CD14-positive monocyte (primary cell): ENCODE measurements at regions not wholly inside any gene's neighbourhood (a gene's known extent, or its start where the extent isn't known, plus 50 kb on each side); places are given as distances from the start of the nearest gene placed in this dataset.

Experiments
- DNase-seq, 3 donors: peaks; one replicate each; pipeline ENCODE4 v3.0.0-alpha.2; 2011 to 2022
- H2AFZ ChIP-seq: 2 replicates; pipeline ENCODE4 v1.6.0; 2012; ENCODE audit warnings: mild to moderate bottlenecking, low read depth, low read length, inconsistent platforms; ENCODE audit not compliant: insufficient read depth, poor library complexity, severe bottlenecking
- H3K27ac ChIP-seq, 2 donors: 1 replicate in 1 of 2; 2 replicates in 1 of 2; pipeline ENCODE4 v1.5.1; 2012 to 2013; ENCODE audit warnings: low read length in 2 of 2, control low read depth in 1 of 2, inconsistent platforms in 1 of 2, low read depth in 1 of 2, mild to moderate bottlenecking in 1 of 2
- H3K27me3 ChIP-seq, 2 donors: one replicate each; pipeline versions ENCODE4 v1.6.0 to v1.6.1; 2011 to 2013; ENCODE audit warnings: low read length in 2 of 2; ENCODE audit not compliant: control insufficient read depth in 2 of 2, insufficient read depth in 2 of 2
- H3K36me3 ChIP-seq, 2 donors: replicated peaks in 1 of 2; 1 replicate in 1 of 2; 2 replicates in 1 of 2; pipeline versions ENCODE4 v1.5.1 to v1.6.1; 2012 to 2013; ENCODE audit warnings: low read length in 2 of 2, control low read depth in 1 of 2, inconsistent platforms in 1 of 2, mild to moderate bottlenecking in 1 of 2; ENCODE audit not compliant: insufficient read depth in 2 of 2, control insufficient read depth in 1 of 2
- H3K4me1 ChIP-seq, 2 donors: 1 replicate in 1 of 2; 2 replicates in 1 of 2; pipeline versions ENCODE4 v1.5.1 to v1.6.1; 2012 to 2013; ENCODE audit warnings: low read length in 2 of 2, control low read depth in 1 of 2, inconsistent platforms in 1 of 2, mild to moderate bottlenecking in 1 of 2, moderate library complexity in 1 of 2; ENCODE audit not compliant: insufficient read depth in 2 of 2, control insufficient read depth in 1 of 2
- H3K4me2 ChIP-seq: replicated peaks from 2 replicates; pipeline ENCODE3; 2012; ENCODE audit warnings: low read length, moderate library complexity, mild to moderate bottlenecking; ENCODE audit not compliant: poor library complexity, severe bottlenecking; ENCODE audit errors: extremely low read depth
- H3K4me3 ChIP-seq, 3 experiments: fragments of 200-600 bp in 1 of 3; sonication (generic) in 1 of 3; replicated peaks in 1 of 3; 1 replicate in 2 of 3; 2 replicates in 1 of 3; pipeline ENCODE4 v1.5.1; 2011 to 2013; ENCODE audit warnings: low read length in 3 of 3, mild to moderate bottlenecking in 3 of 3, control low read depth in 2 of 3, low read depth in 2 of 3, inconsistent platforms in 1 of 3, moderate library complexity in 1 of 3
- H3K79me2 ChIP-seq: 2 replicates; pipeline ENCODE4 v1.6.0; 2012; ENCODE audit warnings: mild to moderate bottlenecking, control low read depth, inconsistent platforms, low read length, moderate library complexity; ENCODE audit not compliant: insufficient read depth
- H3K9ac ChIP-seq: 2 replicates; pipeline ENCODE4 v1.6.0; 2017; ENCODE audit warnings: low read length, mild to moderate bottlenecking; ENCODE audit not compliant: insufficient read depth, poor library complexity, severe bottlenecking
- H3K9me3 ChIP-seq, 2 donors: replicated peaks in 1 of 2; 1 replicate in 1 of 2; 2 replicates in 1 of 2; pipeline versions ENCODE4 v1.5.1 to v1.6.1; 2012 to 2013; ENCODE audit warnings: low read length in 2 of 2, control low read depth in 1 of 2; ENCODE audit not compliant: control insufficient read depth in 1 of 2, insufficient read depth in 1 of 2
- H4K20me1 ChIP-seq: 2 replicates; pipeline ENCODE4 v1.6.0; 2012; ENCODE audit warnings: mild to moderate bottlenecking, low read length, control low read depth, moderate library complexity; ENCODE audit not compliant: insufficient read depth
- H3K27ac Mint-ChIP-seq, 7 donors: one replicate each; pipeline ENCODE4 v1.8.0; 2020; ENCODE audit warnings: mild to moderate bottlenecking in 7 of 7, mixed read lengths in 7 of 7, moderate library complexity in 6 of 7, inconsistent platforms in 2 of 7
- H3K27me3 Mint-ChIP-seq, 3 donors: one replicate each; pipeline ENCODE4 v1.8.0; 2021 to 2022; ENCODE audit warnings: low read depth in 3 of 3, mild to moderate bottlenecking in 3 of 3, mixed read lengths in 3 of 3, moderate library complexity in 3 of 3, inconsistent platforms in 1 of 3
- H3K36me3 Mint-ChIP-seq, 2 donors: one replicate each; pipeline ENCODE4 v1.8.0; 2020; ENCODE audit warnings: mixed read lengths in 2 of 2, inconsistent platforms in 1 of 2, mild to moderate bottlenecking in 1 of 2
- H3K4me1 Mint-ChIP-seq: one replicate; pipeline ENCODE4 v1.8.0; 2020; ENCODE audit warnings: mild to moderate bottlenecking, mixed read lengths
- H3K4me3 Mint-ChIP-seq, 2 donors: one replicate each; pipeline ENCODE4 v1.8.0; 2020; ENCODE audit warnings: mild to moderate bottlenecking in 2 of 2, mixed read lengths in 2 of 2, moderate library complexity in 1 of 2
- H3K9me3 Mint-ChIP-seq, 7 donors: one replicate each; pipeline ENCODE4 v1.8.0; 2020 to 2022; ENCODE audit warnings: mixed read lengths in 7 of 7, mild to moderate bottlenecking in 6 of 7, moderate library complexity in 6 of 7, inconsistent platforms in 2 of 7
- CTCF ChIP-seq: fragments of 200-600 bp; IDR thresholded peaks from one replicate; pipeline ENCODE4 v1.8.0; 2022; ENCODE audit warnings: antibody characterized with exemption, mild to moderate bottlenecking
- WGBS: methylation state at CpG from one replicate; pipeline ENCODE4 v1.1.5; 2013; ENCODE audit warnings: missing lambda C conversion rate; ENCODE audit not compliant: insufficient coverage; 5-methylcytosine and 5-hydroxymethylcytosine counted together
- intact Hi-C, 2 donors: fragments of 100-400 bp; cut with micrococcal nuclease; formaldehyde crosslinking; loops; one replicate each; pipeline versions ENCODE4 v1.15.0 to v1.15.1; 2023

- Histone ChIP-seq H4K20me1 (no peaks in the 10 kb centered on the region), H2AFZ (no peak overlapping the region), H3K4me2 (no peak overlapping the region), H3K9me3 (no peaks in the 10 kb centered on the region), H3K9ac (no peak overlapping the region), H3K27ac (no peak overlapping the region), H3K4me3 (no peak overlapping the region), H3K36me3 (no peaks in the 10 kb centered on the region), H3K4me1 (no peaks in the 10 kb centered on the region), H3K79me2 (no peaks in the 10 kb centered on the region), H3K27me3 (no peaks in the 10 kb centered on the region)
- H3K9me3 Mint-ChIP-seq = peaks cover 0 to 3% (median 0%) of the 10 kb centered on the region in 7 donors
- 97% methylated on average over 24 of the region's 25 CpGs for WGBS
- no peak for TF ChIP-seq CTCF
- H3K27me3 Mint-ChIP-seq = peaks cover 0 to 7% (median 2%) of the 10 kb centered on the region in 3 donors
- no peak overlapping the region for H3K27ac Mint-ChIP-seq
- H3K36me3 Mint-ChIP-seq = no peaks in the 10 kb centered on the region
- no peak for DNase-seq
- intact Hi-C loops = no loop called here
- H3K4me3 Mint-ChIP-seq = no peak overlapping the region
- no peaks in the 10 kb centered on the region for H3K4me1 Mint-ChIP-seq
Measured at GRCh38 chr11:70500076-70500847, 101.9 kb downstream of the CTTN start.

GRCh38 chr11:70501051-70501901 is 102.9 kb downstream of the CTTN start:
- intact Hi-C loops = no loop called here
- no peak overlapping the region for H3K4me2 ChIP-seq
- H4K20me1 ChIP-seq = no peaks in the 10 kb centered on the region
- 93% methylated on average over 24 of the region's 26 CpGs for WGBS
- Mint-ChIP-seq H3K27ac (no peak overlapping the region), H3K4me3 (no peak overlapping the region), H3K4me1 (no peaks in the 10 kb centered on the region), H3K36me3 (no peaks in the 10 kb centered on the region), H3K9me3 (peaks cover 0 to 3% (median 0%) of the 10 kb centered on the region in 7 donors), H3K27me3 (peaks cover 0 to 6% (median 2%) of the 10 kb centered on the region in 3 donors)
- DNase-seq = no peak
- no peak overlapping the region for H3K4me3 ChIP-seq
- H3K9ac ChIP-seq = no peak overlapping the region
- no peaks in the 10 kb centered on the region for H3K4me1 ChIP-seq
- H3K27ac ChIP-seq = no peak overlapping the region
- no peaks in the 10 kb centered on the region for H3K79me2 ChIP-seq
- no peaks in the 10 kb centered on the region for H3K9me3 ChIP-seq
- no peak overlapping the region for H2AFZ ChIP-seq
- no peaks in the 10 kb centered on the region for H3K36me3 ChIP-seq
- no peak for TF ChIP-seq CTCF
- no peaks in the 10 kb centered on the region for H3K27me3 ChIP-seq
